8988T (cell line): ENCODE measurements at regions not wholly inside any gene's neighbourhood (a gene's known extent, or its start where the extent isn't known, plus 50 kb on each side); places are given as distances from the start of the nearest gene placed in this dataset.

ENCODE experiments used
- DNase-seq: peaks from one replicate; pipeline ENCODE4 v3.0.0; 2011

DNA sequence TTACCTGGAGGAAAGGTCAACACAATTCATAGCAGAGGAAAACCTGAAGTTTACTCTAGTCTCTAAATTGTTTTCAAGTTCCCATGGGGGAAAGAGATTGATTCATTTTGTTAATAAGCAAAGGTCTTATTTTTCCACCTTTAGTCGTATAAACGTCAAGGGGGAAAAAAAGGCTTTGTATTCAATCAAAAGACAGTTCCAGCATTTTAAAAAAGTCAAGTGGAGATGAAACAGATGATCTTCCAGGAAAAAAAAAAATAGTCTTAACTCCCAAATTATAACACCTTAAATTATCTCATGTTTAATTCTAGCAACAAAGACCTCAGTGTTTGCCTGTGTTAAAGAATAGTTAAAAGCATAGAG is 140.5 kb downstream of the TOMM20 start:
- no peak for DNase-seq

DNA sequence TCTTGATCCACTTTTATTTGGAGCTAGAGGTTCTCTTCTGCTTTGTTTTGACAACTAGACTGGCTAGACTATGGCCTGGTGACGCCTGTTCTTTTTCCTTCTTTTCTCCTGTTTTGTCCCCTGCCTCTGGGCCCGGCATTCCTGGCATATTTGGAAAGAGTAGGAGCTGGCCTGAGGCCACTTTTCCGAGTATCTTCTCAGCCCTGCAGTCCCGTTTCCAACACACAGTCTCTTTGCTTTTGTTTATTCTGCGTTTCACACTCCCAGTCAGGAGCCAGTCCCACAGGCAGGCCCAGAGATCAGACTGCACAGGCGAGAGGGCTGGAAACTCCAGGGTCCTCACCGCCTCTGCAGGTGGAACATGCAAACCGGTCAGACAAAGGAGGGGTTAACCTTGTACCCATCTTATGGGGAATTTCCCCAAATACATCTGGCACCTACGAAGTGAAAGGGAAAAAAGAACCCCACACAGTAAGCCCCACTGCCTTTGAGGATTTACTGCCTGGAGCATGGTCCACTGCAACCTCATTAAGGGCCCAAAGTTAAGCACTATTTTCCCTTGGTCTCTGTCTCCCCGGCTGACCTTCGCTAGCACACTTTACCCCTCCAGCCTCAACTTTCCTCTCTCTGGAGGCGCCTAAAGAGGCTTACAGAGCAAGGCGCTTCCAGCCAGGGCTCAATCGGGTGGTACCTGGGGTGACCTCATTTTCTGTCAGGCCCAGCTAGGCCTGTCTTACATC is 141.1 kb downstream of the TOMM20 start:
- no peak for DNase-seq

DNA sequence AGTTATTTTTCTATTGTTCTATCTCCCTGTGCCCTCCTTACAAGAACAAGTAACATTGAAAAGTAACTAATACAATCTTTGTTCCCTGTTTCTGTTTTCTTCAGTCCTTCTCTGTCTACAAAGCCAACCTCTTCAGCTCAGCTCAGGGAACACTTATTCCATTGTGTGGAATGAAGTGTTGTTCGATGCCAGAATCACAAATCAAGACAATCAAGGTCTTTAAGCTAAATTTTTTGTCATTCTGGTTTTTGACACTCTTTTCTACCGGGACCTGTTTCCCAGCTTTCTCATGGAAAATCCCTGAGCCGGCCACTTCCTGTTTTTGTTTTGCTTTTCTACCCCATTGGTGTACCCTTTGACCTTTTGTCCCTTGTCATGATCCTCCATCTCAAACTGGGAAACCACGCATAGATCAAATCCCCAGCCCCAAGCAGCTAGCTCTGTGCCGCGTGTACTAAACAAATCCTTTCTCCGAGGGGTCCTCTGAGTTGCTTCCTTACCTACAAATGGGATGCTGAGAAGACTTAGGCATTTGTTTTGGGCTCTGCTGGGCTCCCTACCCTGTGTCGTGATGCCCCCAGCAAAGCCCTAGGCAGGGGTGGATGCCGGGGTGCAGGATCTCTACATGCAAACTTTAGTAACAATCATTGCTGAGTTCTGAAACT is 141.8 kb downstream of the TOMM20 start:
- no peak for DNase-seq

DNA sequence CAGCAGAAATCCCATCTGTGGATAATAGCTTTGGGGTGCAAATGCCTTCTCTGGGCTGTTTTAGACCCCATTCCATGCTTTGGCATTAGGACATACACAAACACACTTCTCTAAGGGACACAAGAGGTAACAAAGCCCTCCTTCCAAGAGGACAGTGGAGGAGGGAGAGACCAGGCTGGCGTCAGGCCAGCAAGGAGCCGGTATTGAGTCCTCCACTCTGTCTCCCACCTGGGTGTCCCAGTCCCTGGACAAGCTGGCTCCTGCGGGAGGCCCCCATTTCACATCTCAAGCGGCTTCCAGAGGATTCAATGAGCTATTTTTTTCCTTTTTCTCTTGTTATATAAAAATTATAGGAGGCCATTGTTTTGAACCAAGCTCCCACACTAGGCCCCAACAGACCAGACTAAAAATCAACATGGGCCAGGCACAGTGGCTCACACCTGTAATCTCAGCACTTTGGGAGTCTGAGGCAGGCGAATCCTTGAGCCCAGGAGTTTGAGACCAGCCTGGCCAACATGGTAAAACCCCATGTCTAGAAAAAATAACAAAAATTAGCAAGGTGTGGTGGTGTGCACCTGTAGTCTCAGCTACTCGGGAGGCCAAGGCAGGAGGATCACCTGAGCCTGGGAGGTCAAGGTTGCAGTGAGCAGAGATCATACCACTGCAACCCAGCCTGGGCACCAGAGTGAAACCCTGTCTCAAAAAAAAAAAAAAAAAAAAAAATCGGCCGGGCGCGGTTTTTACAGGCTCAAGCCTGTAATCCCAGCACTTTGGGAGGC is 142.9 kb downstream of the TOMM20 start:
- no peak for DNase-seq

DNA sequence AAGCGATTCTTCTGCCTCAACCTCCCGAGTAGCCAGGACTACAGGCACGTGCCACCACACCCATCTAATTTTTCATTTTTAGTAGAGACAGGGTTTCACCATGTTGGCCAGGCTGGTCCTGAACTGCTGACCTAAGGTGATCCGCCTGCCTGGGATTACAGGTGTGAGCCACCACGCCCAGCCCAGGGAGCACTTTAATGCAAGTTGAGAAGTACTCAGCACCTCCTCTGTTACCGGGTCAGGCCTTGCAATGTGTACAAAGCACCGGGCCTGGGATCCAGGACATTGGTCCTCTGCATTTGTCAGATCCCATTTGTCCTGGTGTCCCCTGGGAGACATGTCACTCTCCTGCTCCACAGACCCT is 143.6 kb downstream of the TOMM20 start:
- DNase-seq = no peak

DNA sequence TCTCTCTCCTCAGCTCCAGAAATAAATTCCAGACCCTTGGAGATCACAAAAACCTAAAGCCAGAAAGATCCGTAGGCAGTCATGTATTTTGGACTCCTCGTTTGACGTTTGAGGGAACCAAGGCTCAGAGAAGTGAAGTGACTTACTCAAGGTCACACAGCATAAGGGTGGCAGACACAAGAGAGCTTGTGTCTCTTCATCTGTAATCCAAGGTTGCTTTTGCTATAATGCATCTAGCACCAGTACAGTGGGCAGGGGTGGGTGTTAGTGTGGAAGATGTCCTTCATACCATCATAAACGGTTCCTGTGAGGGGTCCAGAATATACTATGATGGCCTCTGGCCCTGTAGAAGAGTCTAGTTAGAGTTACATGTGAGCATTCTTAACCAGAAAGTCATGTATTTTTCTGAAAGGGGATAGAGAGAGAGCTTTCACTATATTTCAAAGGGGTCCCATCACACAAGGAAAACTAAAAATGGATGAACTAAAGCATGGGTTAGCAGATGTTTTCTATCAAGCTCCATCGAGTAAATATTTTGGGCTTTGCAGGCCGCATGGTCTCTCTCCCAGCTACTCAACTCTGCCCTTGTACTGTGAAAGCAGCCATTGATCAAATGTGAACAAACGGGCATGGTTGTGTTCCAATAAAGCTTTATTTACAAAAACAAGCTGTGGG is 144.9 kb downstream of the TOMM20 start:
- DNase-seq = no peak

DNA sequence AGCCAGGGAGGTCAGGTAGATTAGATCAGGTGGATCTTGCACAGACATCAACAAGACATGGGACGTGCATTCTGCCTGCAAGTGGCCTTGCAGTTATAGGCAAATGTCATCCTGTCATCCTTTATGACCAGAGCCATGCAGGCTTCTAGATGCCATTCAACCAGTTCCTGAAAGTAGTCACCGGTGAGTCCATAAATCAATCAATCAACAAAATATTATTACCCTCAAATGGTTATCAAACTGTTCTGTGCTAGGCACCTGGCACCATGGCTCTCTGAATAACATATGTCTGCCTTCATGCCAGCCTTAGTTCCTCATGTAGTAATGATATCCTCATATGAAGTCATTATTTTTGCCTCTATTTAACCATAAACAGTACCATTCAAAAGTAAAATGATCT is 146.9 kb downstream of the TOMM20 start:
- no peak for DNase-seq

DNA sequence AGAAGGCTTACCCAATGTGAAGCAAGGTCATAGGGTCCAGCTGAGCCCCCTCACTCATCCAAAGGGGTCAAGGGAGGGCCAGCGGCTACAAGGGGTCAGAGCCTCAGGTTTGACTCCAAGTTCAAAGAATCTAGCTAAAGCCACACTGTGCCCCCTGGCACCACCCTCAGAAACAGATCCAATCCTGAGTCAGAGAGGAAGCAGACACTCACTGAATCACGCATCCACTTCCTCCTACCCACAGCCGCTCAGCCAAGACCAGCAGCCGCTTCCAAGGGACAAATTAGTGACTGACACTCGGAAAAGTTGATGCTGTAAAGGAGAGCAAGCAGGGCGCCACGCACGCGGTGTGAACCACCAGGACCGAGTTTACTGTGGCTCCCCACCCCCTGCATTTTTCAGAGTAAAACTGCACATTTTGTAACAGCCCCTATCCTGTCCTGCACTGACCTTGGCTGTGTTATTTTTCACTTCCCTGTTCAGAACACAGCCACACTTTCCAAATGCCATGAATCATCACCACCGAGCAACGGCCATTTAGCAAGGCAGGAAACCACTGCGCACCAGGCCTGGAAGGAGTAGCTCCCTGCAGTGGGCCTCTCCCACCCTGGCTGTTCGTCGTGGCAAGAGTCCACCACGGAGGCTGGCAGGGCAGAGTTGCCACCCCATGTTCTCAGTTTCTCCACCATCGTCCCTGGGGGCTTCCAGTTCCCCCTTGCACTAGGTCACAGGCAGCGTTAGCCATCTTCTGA is 147.8 kb downstream of the TOMM20 start:
- DNase-seq = peak; percentile 47

DNA sequence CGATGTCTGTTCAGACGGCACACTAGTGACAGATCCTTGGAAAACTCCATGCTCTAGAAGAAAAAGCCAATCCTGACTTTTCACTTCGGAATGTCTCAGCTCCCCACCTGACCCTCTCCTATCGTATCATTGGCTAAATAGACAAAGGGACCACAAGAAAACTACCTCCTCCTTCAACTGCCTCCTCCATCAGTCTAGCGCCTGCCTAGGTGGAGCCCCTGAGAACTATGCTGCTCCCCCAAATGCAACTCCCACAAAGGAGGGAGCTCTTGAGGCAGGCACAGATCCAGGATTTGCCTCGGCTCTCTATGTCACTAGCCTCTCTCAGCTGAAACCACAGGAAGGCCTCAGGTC is 148.4 kb downstream of the TOMM20 start:
- DNase-seq = no peak

DNA sequence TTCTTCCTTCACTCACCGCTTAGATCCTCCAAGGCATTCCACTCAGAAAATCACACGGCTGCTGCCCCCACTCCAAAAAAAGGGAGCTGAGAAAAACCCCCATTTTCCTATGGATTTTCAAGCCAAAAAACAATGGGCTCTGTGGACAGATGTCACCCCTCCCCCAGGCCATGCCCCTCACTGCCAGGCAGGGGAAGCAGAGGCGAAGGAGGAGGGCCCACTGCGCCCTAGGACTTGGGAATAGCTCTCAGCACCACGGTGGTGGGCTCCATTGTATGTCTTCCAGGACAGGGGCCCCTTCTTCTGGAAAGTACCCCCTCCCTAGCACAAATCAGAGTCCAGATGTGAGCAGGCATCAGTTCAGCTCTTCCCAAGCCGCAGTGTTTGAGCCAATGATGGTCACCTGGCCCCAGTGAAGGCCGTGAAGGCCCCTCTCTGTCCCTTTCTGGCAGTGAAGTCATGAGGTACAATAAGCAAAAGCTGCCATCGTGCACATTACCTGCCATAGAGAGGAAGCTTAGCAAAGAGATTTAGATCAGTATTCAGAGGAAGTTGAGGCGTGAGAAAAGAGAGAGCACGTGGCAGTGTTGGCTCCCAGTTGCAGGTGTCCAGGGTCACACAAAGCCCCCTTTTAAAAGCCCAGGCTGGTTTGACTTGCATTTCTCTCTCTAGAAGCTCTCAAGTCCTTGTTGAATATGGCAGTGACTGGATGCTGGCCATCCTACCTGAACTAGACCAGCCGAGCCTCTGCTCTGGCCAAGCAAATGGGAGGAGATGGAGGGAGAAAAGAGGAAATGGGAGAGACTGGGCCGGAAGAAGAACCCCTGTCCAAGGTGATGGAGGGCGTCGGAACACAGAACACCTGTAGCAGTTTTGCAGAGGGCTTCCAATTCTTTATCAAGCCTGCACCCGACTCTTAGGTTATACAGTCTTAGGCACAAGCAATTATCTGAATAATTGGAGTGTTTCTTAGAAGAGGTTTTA is 149.0 kb downstream of the TOMM20 start:
- no peak for DNase-seq

DNA sequence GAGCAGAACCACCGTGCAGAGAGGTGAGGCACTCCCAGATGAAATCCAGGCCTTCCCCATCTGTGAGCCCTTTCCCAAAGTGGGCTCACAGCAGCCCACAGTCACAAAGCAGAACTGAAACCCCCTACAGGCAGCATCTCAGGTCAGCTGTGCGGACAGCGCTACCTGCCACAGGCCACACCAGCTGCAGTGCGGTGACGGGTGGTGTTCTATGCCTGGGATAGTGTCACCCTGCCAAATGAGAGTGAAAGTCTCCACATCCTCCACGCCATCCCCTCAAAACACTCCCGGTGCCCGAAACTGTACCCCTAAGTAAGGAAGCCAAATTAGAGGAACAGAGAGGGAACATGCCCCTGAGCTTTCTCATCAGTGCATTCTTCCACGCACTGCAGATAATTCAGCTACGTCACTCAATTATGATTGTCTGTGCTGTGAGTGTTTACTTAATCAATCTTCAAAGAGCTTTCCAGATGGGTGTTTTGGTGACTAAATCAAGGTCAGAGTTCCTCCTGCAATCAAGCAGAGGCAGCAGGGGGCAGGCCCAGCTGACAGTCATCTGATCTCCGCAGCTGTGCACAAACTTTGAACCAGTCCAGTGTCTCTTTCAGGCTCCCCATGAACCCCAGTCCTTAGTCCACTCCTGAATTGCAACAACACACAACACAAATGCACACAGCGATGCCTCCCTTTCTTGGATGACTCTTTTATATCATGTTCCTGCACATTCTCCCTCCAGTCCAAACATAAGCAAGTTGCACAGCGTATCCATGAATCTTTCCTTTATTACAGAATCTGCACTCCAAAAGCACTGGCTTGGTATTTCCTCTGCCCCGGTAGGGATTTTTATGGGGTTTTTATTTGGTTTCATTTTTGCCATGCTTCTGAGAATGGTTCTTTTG is 150.0 kb downstream of the TOMM20 start:
- DNase-seq = no peak

DNA sequence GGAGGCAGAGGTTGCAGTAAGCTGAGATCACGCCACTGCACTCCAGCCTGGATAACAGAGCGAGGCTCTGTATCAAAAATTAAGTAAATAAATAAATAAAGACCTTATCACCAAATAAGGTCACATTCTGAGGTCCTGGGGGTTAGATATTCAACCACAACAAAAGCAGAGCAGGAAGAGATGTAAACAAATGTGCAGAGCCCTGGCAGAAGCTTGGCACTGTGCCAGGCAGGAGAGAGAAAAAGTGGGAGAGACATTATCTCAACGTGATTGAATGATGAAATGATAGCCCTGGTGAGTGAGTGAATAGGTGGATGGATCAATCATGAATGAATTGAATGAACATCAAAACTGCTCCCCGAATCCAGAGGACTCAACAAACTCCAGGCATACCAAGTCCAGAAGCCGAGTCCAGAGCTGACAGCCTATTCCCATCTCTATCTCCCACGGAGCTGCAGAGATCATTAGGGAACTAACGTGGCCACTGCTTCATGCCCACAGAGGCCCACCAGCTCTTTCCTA is 150.7 kb downstream of the TOMM20 start:
- no peak for DNase-seq

DNA sequence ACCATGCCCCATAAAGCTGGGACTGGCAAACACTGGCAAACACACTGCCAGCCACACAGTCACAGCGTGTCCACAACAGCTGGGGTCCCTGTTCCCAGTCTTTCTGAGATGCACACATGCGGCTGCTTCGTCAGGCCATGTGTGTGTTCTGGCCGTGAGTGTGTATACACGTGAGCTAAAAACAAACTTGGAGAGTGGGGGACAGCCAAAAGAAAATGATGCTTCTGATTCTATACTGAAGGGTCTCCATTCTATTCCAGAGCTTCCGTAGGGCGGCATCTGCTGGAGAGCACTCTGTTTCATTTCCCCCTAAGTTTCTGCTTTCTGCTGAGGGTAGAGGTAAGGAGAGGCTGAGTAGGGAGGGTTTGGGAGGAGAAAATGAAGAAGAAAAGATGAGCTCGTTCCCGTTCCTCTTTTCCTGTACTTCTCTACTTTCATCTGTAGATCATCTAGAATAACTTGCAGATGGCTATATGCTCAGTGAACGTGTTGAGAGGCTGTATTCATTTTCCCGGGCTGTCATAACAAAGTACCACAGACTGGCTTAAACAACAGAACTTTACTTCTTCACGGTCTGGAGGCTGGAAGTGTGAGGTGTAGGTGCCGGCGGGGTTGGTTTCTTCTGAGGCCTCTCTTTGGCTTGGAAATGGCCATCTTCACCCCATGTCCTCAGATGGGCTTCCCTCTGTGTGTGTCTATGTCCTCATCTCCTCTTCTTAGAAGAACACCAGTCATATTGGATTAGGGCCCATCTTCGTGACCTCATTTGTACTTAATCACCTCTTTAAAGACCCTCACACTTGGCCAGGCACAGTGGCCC is 151.6 kb downstream of the TOMM20 start:
- no peak for DNase-seq

DNA sequence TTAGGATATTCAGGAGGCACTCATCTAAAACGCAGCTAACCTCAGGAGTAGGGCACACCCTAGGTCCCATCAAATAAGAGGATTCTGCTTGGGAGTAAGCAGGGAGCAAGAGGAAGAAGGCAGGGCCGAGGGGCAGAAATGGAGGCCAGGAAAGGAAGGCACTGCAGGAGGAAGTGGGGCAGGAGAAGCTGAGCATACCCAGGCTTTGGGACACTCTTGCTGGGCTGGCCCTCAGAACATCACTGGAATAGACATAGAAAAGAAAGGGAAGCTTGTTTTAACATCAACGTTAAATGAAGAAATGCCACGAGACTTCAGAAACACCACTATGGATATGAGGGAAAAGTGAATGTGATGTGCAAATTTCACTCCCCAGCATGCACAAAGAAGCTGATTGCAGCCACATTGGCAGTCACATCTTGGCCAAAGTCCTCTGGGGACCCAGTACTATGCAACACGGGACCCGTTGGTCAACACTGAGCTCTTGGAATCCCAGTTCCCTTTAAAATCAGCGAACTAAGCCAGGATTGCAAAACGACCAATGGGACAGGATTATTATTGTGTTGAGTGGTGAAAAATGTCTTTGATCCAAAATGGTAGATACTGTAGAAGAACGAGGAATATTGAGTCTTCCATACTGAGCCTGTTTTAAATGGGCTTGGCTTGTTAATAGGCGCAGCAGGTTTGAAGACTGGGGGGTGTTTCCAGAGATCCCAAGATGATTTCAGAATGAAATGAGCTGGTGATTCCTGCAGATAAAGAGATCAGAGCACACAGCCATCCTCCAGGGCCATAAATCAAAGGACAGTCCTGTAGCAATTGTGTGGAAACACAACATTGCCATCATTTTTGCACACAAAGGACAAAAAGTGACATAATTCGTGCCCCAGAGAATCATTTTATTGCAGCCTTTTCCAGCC is 152.4 kb downstream of the TOMM20 start:
- DNase-seq = no peak

DNA sequence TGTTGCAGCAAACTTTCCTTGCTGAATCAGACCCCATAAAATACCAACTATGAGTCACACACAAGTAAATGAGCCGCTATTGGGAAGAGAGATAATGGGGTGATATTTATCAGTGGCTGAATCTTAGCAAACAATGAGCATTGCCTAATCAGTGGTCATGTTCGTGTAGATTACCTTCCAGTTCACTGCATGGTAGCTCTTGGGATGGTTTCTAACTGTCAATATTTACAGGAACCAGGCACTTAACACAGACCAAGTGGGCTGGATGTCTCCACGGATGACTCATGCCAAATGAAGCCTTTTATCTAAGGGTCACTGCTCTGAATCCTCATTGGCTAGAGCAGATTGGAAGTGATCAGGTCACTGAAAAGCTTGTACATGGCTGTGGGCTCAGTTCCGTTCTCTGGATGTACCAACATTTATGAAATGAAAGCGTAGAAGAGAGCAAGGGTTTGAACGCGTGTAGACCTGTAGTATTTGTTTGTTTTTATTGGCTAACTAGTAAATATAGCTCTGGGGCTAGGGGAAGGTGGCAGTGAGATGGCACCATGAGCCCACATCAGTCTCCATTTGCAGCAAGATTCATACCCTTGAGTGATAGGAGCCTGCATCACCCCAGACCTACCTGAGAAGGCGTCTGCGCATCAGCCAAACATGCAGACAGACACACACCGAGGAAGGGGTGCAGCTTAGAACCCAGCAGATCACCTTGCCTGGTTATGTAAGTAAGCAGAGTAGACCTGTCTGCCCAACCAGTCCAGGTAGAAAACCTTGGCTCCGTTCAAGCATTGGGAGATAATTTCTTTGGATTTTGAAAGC is 153.3 kb downstream of the TOMM20 start:
- no peak for DNase-seq

DNA sequence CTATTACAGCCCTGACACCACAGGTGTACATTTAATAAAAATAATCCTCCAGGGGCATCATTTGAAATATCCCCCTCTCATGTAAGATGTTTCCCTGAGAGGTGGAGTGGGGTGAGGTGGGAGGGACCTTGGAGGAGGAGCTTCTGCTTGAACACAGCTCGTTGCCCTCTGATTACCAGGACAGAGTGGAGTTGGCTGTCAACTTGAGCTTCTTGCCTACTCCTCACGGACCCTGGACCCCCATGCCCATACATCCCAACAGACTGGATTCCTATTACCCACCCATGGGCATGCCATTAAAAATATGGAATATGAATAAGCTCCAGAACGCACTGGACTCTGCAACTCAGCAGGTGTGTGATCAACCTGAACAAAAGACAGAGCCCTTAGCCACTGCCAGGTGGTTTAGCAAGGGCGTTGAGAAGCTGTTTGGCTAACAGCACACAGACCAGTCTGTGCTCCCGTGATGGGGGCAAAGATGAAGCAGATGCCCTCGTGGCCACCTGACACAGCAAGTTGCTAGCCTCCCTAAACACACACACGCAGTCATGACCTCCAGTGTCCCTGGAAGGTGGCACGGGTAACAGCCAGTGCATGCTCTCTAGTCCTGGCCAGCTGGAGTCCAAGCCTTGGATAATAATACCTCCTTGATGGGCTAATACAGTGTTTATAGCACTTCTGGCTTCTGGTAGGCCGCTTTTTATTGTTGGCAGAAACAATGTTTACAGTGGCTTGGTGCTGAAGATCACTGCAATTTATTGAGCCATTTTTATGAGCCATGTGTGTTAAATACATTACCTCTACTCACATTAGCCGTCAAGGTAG is 155.0 kb downstream of the TOMM20 start:
- DNase-seq = no peak
